ENCODE measurements at regions not wholly inside any gene's neighbourhood (a gene's known extent, or its start where the extent isn't known, plus 50 kb on each side); places are given as distances from the start of the nearest gene placed in this dataset.

DNA sequence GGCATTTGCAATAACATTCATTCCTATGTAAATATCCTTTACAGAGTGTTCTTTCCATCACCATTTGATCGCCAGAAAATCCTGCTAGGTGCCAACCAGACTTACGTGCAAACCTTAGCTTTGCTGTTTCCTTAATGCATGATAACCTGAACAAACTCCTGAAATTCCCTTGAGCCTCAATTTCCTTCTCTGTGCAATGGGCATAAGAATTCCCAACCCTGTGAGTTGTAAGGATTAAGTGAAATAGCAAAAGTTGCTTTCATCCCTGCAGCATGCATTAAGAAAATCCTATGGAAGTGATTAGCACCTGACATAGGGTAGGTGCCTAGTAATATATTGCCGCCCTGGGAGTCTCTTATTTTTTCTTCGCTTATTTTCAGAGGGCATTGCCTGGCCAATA lies 272.7 kb downstream of the MAF start:
- no peak for DNase-seq

DNA sequence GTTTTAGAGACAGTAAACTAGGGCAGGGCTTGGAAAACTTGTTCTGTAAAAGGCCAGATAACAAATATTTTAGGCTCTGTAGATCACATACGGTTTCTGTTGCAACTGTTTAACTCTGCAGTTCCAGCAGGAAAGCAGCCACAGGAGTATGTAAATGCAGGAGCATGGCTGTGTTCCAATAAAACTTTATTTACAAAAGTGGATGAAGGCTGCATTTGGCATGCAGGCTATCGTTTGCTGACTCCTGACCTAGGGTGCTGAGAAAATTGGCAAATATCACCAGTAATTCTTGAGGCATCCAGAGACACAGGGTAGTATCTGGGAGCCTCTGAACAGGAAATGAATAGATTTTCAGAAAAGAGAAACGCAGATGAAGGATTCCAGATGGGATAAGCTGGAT lies 274.0 kb downstream of the MAF start:
- DNase-seq: no peak

DNA sequence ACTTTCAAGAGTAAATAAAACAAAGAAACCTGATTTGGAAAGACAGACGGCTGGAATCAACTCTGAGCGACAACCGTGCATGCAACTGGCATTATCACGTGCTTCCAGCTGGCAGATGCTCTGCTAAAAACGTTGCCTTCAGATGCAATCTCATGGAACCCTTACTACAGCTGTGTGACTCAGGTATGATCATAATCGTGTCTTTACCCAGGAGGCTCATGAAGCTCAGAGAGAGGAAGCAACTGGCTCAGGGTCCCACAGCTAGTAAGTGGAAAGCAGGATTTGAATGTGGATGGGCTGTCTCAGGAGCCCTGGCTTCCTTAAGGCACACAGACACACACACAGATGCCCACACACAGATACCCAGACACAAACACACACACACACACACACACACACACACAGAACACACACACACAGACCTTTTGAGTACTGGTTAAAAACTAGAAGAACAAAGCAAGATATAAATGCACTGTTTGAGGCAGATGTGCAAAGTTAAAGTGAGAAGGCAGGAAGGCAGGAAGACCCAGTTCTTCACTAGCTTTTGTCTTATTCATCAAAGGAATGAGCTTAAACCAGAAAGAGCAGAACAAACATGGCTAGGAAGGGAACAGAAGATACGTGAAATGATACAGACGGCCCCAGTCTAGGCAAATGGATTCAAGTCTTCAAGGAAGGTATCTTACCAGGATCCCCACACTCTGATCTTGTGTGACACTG lies 275.2 kb downstream of the MAF start:
- no peak for DNase-seq

DNA sequence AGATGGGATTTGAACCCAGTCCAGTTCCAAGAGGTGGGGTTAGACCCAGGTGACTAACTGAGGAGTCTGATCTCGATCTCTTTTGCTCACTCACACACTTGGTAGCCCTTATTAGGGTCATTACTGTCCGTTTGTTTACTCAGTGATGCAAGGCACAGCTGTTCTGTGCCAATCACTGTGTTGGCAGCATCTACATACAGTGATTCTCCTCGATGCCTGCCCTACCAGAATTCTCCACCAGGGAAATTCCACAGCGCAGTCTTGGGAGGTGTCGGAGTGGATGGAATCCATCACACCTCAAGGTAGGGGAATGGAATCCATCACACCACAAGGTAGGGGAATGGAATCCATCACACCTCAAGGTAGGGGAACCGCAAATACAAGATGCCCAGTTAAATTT lies 279.6 kb downstream of the MAF start:
- no peak for DNase-seq

DNA sequence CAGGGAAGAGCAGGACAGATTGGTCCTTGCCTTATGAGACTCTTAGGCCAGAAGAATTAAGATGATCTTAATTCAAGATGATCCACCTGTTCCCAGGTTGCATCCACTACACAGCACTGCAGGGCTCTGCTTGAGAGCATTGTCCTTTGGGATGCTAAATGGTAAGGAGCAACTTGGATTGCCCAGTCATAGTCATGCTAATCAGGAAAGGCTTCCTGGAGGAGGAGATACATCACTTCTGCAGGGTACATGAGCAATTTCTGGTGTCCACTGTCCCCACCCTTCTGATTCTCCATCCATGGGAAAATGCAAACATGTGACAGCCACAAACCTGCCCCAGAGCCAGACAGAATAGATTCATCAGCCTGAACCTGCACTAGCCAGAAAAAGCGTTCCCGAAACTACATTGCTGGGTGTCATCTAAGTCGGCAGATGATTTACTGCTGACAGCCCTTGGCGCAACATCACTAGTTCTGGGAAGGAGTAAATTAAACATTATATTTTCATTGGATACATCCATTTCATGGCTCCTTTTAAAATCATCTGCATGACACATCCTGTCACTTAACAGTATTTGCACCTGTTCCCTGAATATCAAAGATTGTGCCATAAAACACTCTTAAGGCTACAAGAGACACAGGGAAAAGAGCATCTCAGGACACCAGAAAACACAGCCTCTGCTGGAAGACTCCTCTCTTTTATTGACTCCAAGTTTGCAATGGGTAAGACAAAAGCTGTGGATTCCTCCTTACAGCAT lies 282.2 kb downstream of the MAF start:
- DNase-seq: no peak

DNA sequence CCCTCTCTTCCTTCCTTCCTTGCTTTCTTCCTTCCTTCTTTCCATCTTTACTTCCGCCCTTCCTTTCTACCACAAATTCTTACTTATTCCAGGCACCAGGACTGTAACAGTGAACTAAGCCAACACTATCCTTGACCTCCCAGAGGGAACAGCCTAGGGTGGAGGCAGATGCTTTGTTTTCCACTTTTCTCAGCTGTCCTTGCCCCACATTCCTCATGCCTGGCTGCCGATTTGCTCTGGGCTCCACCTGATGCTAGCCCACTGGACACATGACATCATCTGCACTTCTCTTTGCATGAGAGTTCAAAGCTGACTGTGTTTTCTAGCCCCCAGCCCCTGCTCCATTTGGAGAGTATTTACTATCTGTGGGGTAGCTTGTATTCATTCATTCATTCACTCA lies 283.0 kb downstream of the MAF start:
- no peak for DNase-seq

DNA sequence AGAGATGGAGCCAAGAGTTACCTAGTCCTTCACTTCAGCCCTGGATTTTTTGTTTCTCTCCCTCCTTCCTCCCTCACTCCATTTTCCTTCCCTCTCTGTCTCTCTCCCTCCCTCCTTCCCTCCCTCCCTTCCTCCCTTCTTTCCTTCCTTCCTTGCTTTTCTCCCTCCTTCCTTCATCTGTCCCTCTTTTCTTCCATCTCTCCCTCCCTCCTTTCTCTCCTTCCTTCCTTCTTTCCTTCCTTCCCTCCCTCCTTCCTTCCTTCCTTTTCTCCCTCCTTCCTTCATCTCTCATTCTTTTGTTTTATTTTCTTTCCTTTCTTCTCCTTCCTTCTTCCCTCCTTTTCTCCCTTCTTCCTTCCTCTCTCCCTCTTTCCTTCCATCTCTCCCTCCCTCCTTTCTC lies 283.5 kb downstream of the MAF start:
- no peak for DNase-seq

DNA sequence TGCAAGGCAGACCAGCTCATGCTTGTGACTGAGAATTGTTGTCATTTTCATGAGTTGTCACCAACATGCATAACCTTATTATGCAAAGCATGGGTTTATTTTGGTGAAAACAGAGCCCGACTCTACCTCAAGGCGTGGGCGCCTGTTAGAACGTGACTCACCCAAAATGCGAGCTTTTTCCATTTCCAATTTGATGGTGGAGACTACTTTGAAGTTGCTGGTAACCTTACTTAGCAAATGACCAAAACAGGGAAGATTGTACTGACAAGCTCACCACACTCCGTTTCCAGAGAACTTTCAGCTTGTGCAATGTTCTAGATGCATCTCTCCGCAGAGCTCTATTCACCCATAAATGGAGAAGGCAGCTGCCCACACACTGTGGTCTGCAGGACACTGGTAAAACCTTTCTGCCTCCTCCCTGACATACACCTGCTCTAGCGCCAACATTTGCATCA lies 284.5 kb downstream of the MAF start:
- peak; percentile 92 for DNase-seq

DNA sequence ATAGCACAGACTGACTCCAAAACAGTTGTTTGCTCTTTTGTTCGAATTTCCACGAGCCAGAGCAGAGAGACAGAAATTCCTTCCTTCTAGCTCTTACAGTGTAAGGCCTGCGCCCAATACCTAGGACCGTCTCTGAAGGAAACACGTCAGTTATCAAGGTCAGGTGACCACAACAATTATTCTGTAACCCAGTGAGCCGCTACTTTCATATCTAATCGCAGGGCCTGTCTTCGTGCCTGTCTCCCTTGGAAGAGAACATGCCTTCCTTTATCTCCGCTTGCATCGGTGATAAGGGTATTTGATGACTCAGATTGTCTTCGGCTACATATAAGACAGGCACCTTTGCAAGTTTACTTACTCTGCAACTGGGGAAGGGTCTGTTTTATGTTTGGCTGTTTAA lies 288.0 kb downstream of the MAF start:
- no peak for DNase-seq

DNA sequence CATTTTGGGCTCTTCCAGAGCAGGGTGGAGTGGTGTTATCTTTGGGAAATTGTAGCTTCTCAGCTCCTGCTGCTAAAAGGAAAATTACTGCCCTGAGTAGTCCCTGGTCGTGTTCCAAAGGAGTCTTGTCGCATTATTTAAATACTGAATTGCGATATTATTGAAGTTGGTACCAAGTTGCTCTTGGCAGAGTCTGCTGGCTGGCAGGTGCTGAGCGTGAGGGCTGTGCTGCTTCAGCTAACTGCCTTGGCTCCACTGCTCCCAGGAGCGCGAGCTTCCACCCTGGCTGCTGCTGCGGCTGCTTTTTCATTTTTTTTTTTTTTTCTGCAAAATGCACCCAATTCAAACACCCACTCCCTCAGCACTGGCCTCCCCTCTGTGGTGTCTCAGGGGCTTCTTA lies 289.8 kb downstream of the MAF start:
- no peak for DNase-seq

DNA sequence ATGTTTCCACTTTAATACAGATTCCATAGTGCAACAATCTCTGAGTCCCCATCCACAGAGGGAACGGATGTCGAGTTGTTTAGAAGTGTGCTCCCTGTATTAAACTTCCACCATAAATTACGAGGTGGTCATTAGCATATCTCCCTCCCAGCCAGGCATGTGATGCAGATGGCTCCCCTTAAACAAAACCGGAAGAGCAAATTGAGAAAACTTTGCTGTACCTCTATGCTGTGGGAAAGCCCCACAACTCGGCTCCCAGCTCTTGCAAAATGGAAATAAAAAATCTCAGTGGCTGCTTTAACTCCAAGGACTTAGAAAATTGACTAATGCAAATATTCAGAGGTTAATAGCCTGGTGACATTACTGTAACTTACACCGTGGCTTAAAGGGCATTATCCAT lies 290.9 kb downstream of the MAF start:
- DNase-seq: peak; percentile 19

DNA sequence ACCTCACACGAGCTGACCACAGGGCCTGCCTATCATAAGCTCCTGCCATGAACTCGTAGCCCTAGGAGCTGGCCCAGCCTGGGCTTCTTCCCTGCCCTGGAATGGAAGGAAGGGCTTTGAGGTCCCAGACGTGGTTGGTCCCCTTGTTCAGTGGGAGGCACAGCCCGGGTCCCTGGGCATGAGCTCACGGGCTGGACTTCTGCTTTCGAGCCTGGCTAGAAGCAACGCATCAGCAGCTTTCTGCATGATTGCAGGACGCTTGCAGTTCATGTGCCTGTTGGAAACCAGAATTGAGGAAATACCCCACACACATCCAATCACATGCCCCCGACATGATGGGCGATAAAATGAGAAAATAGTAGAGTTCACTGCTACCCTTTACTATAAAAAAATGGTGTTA lies 293.3 kb downstream of the MAF start:
- no peak for DNase-seq

DNA sequence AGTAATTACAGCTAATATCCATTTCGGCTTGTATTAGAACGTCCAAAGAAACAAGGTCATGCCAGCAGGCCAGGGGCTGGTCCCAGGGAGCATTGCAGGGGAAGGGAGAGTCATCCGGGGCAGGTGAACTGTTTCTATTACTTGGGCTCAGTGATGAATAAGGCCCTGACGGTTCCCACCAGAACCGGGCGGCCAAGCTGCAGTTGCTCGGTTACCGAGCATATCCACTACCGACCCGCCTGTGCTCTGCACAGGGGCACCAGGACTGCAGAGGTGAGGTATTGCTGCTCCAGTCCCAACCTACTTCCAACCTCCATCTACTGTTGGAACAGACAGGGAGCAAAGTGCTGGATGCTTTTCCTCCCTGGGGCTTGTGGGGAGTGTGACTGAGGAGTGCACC lies 295.5 kb downstream of the MAF start:
- no peak for DNase-seq

DNA sequence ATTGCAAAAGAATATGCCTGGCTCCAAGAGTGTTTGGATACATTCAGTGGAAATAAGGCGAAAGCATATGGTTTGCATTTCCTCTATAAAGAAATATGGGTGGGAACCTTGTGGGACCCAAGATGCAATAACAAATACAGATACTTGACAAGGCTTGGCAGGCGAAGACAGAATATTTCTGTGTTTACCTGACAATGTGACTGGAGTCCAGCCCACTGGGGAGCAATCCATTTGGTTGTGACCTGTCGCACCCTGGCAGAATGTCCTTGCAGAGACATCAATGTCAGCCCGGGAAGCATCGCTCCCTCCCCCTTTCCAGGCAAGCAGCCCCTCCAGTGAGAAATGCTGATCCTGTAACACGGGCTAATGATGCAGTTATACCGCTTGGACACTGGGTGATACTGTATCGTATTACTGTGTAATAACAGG lies 296.6 kb downstream of the MAF start:
- no peak for DNase-seq

DNA sequence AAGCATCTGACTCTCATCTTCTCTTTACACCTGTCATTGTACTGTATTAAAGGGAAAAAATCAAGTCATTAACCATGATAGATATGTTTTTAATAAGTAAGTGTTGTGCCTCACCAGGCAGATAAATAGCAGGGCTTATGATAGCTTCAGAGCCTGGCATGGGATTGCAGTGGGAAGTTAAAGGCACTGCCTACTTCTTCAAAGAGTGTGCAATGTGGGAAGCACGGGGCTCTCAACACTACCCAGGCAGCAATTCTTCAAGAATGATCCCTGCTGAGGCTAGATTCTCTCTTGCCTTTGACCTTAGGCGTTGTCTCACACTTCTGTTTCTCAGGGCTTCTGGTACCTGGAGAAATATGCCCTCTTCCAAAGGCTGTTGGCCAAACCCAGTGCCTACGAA lies 297.3 kb downstream of the MAF start:
- no peak for DNase-seq

DNA sequence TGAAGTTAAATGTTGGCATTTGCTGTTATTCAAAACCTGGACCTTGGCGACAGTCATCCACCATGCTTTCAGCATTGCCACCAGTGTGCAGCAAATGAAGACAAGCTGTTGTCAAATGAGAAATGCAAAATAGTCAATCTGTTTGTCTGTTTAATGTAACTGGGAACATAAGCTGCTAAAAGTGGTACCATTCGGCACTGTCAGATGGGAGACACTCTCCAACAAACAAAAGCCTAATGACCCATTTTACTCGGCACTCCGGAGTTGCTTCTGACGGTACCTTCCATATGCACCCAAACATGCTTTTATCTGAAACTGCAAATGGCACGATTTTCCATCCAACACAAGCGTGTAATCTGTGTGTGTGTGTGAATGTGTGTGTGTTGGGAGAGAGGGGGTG lies 297.8 kb downstream of the MAF start:
- no peak for DNase-seq

DNA sequence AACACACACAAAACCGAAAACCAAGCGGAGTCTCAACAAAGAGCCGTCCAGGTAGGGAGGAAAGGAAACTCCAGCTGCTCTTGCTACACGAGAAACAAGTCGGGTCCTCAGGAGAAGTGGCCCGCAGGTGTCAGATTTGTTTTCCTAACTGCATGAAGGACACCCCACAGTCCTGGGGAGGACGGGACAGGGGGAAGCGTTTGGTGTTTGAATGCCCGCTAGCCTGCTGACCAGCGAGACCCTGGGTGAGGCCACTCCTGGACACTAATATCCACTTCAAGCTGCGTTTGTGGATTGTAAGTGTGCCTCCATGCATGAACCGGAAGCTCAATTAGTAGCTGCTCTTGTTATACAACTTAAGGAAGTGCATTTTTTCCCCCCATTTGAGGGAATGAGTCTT lies 299.5 kb downstream of the MAF start:
- no peak for DNase-seq

DNA sequence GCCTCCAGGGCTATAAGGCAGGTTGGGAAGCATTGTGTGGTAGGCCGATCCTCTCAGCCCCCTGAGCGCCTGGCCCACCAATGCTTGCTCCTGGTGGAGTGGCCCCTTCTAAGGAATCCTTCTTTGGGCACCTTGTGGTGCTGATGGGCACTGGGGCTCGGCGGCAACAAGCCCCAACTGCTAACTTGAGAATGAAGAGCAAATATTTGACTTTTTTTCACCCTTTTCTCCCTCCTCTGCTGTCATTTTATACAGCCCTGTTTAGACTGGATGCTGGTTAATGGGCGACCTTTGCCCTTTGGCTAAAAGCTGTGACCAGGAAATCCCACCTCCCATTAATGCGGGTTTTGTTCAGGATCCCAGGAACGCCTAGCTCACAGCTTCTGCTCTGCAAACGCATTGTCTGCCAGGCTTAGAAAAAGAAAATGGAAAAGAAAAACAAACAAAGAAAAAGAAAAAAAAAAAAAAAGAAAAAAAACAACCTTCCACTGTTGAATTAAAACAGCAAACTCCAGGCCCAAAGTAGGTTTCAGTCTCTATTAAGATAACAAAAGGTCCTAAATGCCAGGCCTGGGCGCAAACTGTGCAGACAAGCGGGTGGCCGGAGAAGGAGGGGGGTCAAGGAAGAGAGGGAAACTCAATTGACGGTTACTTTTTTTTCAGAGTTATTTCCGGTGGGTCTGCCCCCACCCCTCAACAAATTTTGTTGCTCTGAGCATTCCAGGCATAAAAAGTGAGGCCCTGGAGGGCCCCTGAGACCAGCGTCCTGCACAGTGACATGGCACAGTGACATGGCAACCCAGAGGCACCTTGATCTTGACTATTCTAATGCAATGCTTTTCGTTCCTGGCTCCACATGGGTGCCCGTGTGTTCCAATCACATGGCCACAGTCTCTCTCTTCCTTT lies 301.4 kb downstream of the MAF start:
- DNase-seq: no peak

DNA sequence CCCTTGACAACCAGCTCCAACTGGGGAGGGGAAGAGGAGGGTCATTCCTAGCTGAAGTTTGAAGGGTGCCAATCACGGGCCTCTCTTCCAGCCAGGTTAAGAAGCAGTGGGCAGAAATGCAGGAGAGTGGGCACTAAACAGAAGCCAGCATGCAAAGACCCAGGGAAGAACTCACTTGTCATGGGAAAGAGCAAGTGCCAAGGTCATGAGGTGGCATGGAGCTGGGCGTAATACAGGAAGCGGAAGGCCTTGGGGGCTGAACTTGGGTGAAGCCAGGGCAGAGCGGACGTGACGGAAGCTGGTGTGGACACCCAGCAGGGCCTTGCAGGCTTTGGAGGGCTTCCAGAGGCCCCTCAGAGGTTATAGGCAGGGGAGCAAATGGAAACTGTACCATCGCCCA lies 302.1 kb downstream of the MAF start:
- DNase-seq: no peak

DNA sequence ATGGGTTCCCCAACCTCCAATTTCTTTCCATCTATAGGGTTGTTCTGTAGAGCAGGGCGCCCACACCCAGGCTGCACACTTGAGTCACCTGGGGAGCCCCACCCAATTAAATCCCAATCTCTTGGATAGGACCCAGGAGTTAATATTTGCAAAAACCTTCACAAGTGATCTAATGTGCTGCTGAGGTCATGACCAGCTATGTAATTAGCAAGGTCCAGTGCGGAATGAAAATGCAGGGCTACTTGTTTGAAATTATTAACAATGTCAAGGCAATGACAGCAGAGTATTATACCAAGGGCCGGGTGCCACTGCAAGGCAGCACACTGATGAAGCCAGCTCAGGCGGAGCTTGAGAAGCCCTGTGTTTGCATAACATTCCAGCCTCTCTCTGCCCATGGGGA lies 302.7 kb downstream of the MAF start:
- no peak for DNase-seq

DNA sequence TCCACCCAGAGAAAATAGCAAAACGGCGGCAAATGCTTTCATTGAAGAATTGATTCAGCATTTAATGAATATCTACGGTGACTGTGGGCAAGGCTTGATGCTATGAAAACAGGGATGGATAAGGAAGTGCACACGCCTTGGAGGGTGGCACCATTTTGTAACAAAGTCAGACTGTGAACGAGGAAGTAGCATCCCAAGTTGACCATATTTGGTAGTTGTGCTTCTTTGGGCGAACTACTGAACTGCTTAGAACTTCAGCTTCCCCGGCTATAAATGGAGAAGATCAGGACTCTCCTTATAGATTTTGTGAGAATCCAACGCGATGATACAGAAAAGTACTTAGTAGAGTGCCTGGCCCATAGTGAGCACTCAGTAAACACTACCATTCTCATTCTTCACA lies 303.2 kb downstream of the MAF start:
- no peak for DNase-seq

DNA sequence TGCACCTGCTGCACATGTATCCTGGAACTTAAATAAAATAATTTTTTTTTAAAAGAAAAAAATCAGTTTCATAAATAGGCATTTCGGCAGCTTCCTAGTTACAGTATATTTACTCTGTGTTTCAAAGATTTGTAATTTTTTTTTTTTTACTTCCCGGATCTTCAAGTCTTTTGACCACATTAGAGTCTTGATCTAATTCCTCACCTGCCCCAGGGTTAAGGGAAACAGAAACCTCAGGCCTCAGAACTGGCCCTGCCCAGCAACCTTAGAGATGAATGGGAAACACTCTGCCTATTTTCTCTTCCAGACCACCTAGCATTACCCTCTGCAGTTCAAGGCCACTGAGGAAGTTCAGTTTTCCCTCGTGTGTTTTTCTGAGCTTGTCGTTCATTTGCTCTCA lies 304.0 kb downstream of the MAF start:
- DNase-seq: no peak

DNA sequence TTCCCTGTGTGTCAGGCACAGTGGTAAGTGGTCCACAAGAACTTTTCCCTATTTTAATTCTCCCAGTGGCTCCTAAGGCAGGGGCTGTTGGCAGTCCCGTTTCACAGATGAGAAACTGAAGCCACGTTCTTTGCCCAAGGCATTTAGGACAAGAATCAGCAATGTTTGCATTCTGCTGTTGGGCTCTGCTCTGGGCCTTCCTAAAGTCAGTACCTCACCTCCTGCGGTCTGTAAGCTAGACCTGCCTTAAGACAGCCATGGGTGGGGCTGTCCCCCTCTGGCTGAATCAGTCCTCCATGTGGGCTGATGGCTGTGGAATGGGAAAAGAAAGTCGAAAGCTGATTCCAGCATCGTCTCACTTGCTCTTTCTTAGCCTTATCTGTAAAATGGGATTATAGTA lies 304.8 kb downstream of the MAF start:
- no peak for DNase-seq

DNA sequence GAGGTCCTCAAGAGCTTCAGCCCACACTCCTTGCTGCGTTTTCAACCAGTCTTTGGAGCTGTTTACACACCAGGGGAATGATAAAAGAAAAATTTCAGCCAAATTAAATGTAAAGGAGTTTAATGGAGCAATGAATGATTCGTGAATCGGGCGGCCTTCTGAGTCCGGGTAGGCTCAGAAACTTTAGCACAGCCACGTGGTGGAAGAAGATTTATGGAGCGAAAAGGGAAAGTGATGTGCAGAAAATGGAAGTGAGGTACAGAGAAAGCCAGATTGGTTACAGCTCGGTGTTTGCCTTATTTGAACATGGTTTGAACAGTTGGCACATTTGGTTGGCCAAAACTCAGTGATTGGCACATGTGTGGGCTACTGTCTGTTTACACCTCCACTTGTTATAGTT lies 305.4 kb downstream of the MAF start:
- no peak for DNase-seq
